Pancreas (tissue), 10 donors: ENCODE measurements at regions not wholly inside any gene's neighbourhood (a gene's known extent, or its start where the extent isn't known, plus 50 kb on each side); places are given as distances from the start of the nearest gene placed in this dataset.

Experiments used
- ATAC-seq, 4 donors: fragments of 200-7000 bp; cut with Tn5 transposase; one replicate each; pipeline versions ENCODE4 v1.8.0 to v1.9.1; 2020; ENCODE audit warnings: mild to moderate bottlenecking in 4 of 4, moderate library complexity in 4 of 4
- DNase-seq, 6 donors: peaks; one replicate each; pipeline ENCODE4 v3.0.0-alpha.2; 2020
- FAIRE-seq: peaks from 2 replicates; lab custom pipeline; 2012; peaks lifted over from hg19 to GRCh38; lab: Jason Lieb, UNC
- H3K27ac ChIP-seq, 4 donors: fragments of 200-600 bp; sonication (generic); 1 replicate in 3 of 4; 2 replicates in 1 of 4; pipeline versions ENCODE4 v1.5.0 to v1.8.0; 2020
- H3K27me3 ChIP-seq, 4 donors: fragments of 200-600 bp; one replicate each; pipeline ENCODE4 v1.8.0; 2021
- H3K36me3 ChIP-seq, 3 donors: fragments of 200-600 bp; sonication (generic) in 1 of 3; one replicate each; pipeline versions ENCODE4 v1.5.0 to v1.8.0; 2020 to 2021
- H3K4me1 ChIP-seq, 3 donors: fragments of 200-600 bp; one replicate each; pipeline ENCODE4 v1.8.0; 2021
- H3K4me3 ChIP-seq, 4 donors: fragments of 200-600 bp; sonication (generic) in 2 of 4; one replicate each; pipeline versions ENCODE4 v1.5.0 to v1.8.0; 2020 to 2021
- H3K9me3 ChIP-seq, 4 donors: fragments of 200-600 bp; one replicate each; pipeline ENCODE4 v1.8.0; 2021
- CTCF ChIP-seq, 4 donors: fragments of 200-600 bp; sonication (generic) in 3 of 4; IDR thresholded peaks; one replicate each; pipeline versions ENCODE4 v1.5.0 to v1.8.0; 2021; ENCODE audit warnings: antibody characterized with exemption in 4 of 4
- WGBS, 2 donors: extraction: QIAGEN DNeasy Blood & Tissue Kit; methylation state at CpG; one replicate each; pipeline ENCODE4 v1.1.7; 2013; 5-methylcytosine and 5-hydroxymethylcytosine counted together
- intact Hi-C, 3 donors: fragments of 100-400 bp; cut with DNase I; formaldehyde crosslinking; loops; one replicate each; pipeline versions ENCODE4 v1.11.1 to v1.14.2; 2022
- donor health status: healthy with polysubstance abuse.
- donor health status: DM: no; HTN: no; CAD: no; lungs with moderate emphysema.
- donor health status: DM: no; HTN: no; CAD: no.
- donor health status: control.
- donor health status: control.
- donor health status: Bipolar disorder and iron deficiency.
- donor health status: DM: yes; HTN: yes; CAD: no.
- donor health status: DM: no; HTN: no; CAD: no.
- donor health status: DM: no; HTN: no; CAD: no.
- donor health status: DM: yes; HTN: yes; CAD: no.

GRCh38 chr15:69628256-69629093 lies 175.9 kb downstream of the RPLP1 start:
- H3K4me3 ChIP-seq: no peak overlapping the region
- H3K27me3 ChIP-seq: no peaks in the 10 kb centered on the region
- WGBS, 2 donors: 88 to 91% methylated on average over 12 of the region's 12 CpGs
- no peak for TF ChIP-seq CTCF (IDR thresholded peaks at IDR 0.05)
- no peaks in the 10 kb centered on the region for H3K9me3 ChIP-seq
- H3K4me1 ChIP-seq: no peaks in the 10 kb centered on the region
- no peak overlapping the region for H3K27ac ChIP-seq
- DNase-seq (no peak), ATAC-seq (no peak), FAIRE-seq (no peak)
- H3K36me3 ChIP-seq: no peaks in the 10 kb centered on the region
- intact Hi-C loops: no loop called here

DNA sequence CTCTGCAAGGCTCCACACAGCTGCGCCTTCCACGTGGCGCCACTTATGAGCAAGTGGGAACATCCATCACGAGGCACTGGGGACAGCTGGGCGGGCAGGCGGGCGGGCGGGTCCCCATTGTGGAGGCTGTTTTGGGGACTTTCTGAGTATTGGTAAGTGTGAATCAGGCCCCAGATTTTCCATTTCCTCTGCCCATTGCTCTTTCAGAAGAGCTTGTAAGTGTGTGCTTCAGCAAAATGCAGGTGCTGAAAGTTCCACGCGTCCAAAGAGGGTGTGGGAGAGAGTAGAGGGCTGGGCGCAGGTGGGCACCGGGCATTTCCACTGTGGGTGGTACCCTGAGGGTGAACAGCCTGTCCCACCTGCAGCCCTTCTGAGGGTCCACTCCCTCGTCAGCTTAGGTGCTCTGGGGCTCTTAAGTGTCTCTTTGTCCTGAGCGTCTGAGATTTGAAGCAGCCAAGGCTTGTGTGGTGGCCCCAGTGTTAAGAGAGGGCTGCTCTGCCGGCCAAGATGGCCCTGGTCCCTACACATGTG lies 177.1 kb downstream of the RPLP1 start:
- 94 to 96% methylated on average over 15 of the region's 15 CpGs for WGBS, 2 donors
- no peak for ATAC-seq
- no peak overlapping the region for H3K4me3 ChIP-seq
- no peak for TF ChIP-seq CTCF (IDR thresholded peaks at IDR 0.05)
- H3K27me3 ChIP-seq: no peaks in the 10 kb centered on the region
- H3K36me3 ChIP-seq: no peaks in the 10 kb centered on the region
- H3K9me3 ChIP-seq: no peaks in the 10 kb centered on the region
- no peak for FAIRE-seq
- DNase-seq: no peak
- no peak overlapping the region for H3K27ac ChIP-seq
- intact Hi-C loops: no loop called here
- H3K4me1 ChIP-seq: no peaks in the 10 kb centered on the region

GRCh38 chr15:69631005-69631404 lies 178.4 kb downstream of the RPLP1 start:
- no peak for DNase-seq
- WGBS, 2 donors: 78 to 87% methylated on average over 6 of the region's 6 CpGs
- Histone ChIP-seq H3K27me3 (no peaks in the 10 kb centered on the region), H3K4me3 (no peak overlapping the region), H3K36me3 (no peaks in the 10 kb centered on the region), H3K27ac (no peak overlapping the region), H3K4me1 (no peaks in the 10 kb centered on the region), H3K9me3 (no peaks in the 10 kb centered on the region)
- no peak for FAIRE-seq
- TF ChIP-seq CTCF (IDR thresholded peaks at IDR 0.05): no peak
- intact Hi-C loops: no loop called here
- no peak for ATAC-seq

DNA sequence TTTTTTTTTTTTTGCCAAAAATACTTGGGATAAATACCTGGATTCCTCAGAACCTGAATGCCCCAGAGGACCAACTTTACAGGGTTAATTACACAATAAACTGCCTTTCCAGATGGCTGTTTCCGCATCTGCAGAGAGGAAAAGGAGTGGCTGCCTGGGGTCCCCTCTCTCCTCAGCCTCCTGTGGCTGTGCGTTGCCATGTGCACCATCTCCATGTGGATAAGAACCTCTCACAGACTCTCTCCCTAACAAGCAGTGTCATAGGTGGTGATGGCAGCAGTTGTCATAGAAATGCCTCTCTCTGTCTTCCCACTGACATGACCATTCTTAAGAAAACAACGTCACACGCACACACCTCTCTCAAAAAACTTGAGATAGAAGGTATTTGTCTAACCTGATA lies 179.4 kb downstream of the RPLP1 start:
- FAIRE-seq (no peak), ATAC-seq (no peak), DNase-seq (no peak)
- intact Hi-C loops: no loop called here
- 75 to 76% methylated on average over 4 of the region's 4 CpGs for WGBS, 2 donors
- Histone ChIP-seq H3K9me3 (no peaks in the 10 kb centered on the region), H3K27ac (no peak overlapping the region), H3K27me3 (no peaks in the 10 kb centered on the region), H3K36me3 (no peaks in the 10 kb centered on the region), H3K4me3 (no peak overlapping the region), H3K4me1 (no peaks in the 10 kb centered on the region)
- TF ChIP-seq CTCF (IDR thresholded peaks at IDR 0.05): no peak

- FAIRE-seq: no peak
These were observed 182.2 kb downstream of the RPLP1 start for GRCh38 chr15:69634860-69635259.

More at GRCh38 chr15:69634860-69635259, 182.2 kb downstream of the RPLP1 start:
- Histone ChIP-seq H3K4me1 (no peaks in the 10 kb centered on the region), H3K4me3 (no peak overlapping the region), H3K9me3 (no peaks in the 10 kb centered on the region), H3K27me3 (no peaks in the 10 kb centered on the region), H3K36me3 (no peaks in the 10 kb centered on the region), H3K27ac (no peak overlapping the region)
- 82 to 90% methylated on average over 5 of the region's 5 CpGs for WGBS, 2 donors
- ATAC-seq: no peak
- DNase-seq: no peak
- intact Hi-C loops: no loop called here
- no peak for TF ChIP-seq CTCF (IDR thresholded peaks at IDR 0.05)
